Nephron (organoid): ENCODE measurements at regions not wholly inside any gene's neighbourhood (a gene's known extent, or its start where the extent isn't known, plus 50 kb on each side); places are given as distances from the start of the nearest gene placed in this dataset.

Experiments used
- H3K27ac Mint-ChIP-seq, 3 experiments: 2 replicates each; pipeline ENCODE4 v1.8.0; 2020; ENCODE audit warnings: mixed read lengths in 3 of 3, mild to moderate bottlenecking in 2 of 3, moderate library complexity in 1 of 3
- H3K27me3 Mint-ChIP-seq: 2 replicates; pipeline ENCODE4 v1.8.0; 2021; ENCODE audit warnings: low read depth, mild to moderate bottlenecking, moderate library complexity, mixed read lengths
- H3K36me3 Mint-ChIP-seq: 2 replicates; pipeline ENCODE4 v1.8.0; 2020; ENCODE audit warnings: low read depth, mixed read lengths
- H3K4me1 Mint-ChIP-seq: 2 replicates; pipeline ENCODE4 v1.8.0; 2020; ENCODE audit warnings: mixed read lengths
- H3K4me3 Mint-ChIP-seq, 3 experiments: 2 replicates each; pipeline ENCODE4 v1.8.0; 2020; ENCODE audit warnings: mild to moderate bottlenecking in 3 of 3, mixed read lengths in 3 of 3, moderate library complexity in 2 of 3
- H3K9me3 Mint-ChIP-seq: 2 replicates; pipeline ENCODE4 v1.8.0; 2020; ENCODE audit warnings: mixed read lengths
- TF ChIP-seq, protein P1 (sequence below), 3 experiments: fragments of 200-600 bp; sonication (generic); IDR thresholded peaks; one replicate each; pipeline ENCODE4 v1.5.0; 2021; ENCODE audit warnings: antibody characterized with exemption in 3 of 3; ENCODE audit not compliant: unreplicated experiment in 3 of 3

DNA sequence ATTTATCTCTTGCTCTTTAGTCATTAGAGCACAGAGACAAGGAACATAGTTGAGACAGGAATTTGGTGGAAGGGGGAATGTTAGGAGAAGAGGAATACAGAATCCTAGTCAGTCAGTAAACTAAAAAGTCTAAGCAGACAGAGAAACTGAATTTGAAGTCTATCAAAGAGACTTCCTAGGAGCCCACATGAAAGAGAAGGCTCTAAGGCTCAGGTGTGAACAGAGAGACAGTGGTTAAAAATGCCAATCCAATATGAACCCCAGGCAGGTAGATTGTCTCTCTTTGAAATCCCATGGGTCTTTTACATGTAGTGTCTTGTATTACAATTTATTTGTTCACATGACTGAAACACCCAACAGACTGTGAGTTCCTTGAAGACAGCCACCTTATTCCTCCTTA, 77.8 kb upstream of the NFKB1 start:
- Mint-ChIP-seq H3K27ac (no peak overlapping the region), H3K27me3 (no peaks in the 10 kb centered on the region), H3K36me3 (no peaks in the 10 kb centered on the region), H3K9me3 (peaks cover 12% of the 10 kb centered on the region), H3K4me1 (no peaks in the 10 kb centered on the region), H3K4me3 (no peak overlapping the region)
- TF ChIP-seq, protein P1, sequence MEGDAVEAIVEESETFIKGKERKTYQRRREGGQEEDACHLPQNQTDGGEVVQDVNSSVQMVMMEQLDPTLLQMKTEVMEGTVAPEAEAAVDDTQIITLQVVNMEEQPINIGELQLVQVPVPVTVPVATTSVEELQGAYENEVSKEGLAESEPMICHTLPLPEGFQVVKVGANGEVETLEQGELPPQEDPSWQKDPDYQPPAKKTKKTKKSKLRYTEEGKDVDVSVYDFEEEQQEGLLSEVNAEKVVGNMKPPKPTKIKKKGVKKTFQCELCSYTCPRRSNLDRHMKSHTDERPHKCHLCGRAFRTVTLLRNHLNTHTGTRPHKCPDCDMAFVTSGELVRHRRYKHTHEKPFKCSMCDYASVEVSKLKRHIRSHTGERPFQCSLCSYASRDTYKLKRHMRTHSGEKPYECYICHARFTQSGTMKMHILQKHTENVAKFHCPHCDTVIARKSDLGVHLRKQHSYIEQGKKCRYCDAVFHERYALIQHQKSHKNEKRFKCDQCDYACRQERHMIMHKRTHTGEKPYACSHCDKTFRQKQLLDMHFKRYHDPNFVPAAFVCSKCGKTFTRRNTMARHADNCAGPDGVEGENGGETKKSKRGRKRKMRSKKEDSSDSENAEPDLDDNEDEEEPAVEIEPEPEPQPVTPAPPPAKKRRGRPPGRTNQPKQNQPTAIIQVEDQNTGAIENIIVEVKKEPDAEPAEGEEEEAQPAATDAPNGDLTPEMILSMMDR (IDR thresholded peaks at IDR 0.05; ENCODE audit: unreplicated experiment in 3 of 3), result no peak

DNA sequence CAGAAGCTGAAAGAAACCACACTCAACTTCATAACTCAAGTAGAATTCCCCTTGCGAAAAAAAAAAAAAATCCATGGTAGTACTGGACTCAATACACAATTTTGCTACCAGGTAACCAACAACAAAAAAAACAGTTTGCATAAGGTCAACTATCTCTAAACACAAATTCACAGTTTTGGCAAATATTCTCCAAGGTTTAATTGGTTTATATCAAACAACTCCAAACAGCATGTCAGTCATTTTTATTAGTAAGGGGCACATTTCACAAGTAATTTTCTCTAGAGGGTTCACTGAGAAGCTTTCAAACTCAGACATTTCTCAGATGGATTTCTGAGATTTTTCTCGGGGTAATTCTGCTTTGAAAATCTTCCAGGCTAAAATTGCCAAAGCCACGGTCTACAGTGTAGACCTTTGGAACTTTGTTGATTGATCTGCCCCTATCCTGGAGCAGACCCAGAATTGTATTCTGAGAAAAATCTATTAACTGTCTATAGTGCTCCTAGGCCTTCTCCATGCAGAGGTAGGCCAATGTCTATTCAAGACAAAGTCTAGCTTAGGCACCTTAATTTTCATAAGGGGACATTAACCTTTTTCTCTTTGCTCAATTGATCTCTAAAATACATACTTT, 73.7 kb upstream of the NFKB1 start:
- Mint-ChIP-seq H3K4me3 (no peak overlapping the region), H3K27me3 (peaks cover 3% of the 10 kb centered on the region), H3K36me3 (no peaks in the 10 kb centered on the region), H3K4me1 (no peaks in the 10 kb centered on the region), H3K27ac (no peak overlapping the region), H3K9me3 (peaks cover 6% of the 10 kb centered on the region)
- TF ChIP-seq, protein P1 (IDR thresholded peaks at IDR 0.05; ENCODE audit: unreplicated experiment in 3 of 3), result no peak

DNA sequence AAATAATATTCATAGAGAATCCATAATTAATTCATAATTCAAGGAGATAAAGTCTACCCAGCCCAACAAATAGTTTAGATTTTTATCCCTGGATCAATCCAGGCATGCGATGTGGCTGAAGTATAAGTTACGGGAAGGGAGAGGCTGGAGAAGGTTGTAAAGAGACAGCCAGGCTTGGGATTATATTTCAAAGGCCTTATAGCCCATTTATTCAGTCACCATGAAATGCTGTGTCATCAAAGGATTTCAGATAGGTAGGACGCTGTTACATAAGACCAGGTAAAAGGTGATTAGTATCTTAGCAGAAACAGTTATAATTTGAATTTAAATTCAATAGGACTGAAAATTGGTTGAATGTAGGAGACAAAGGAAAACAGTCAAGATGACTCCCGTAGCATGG, 73.0 kb upstream of the NFKB1 start:
- Mint-ChIP-seq H3K4me3 (peak overlapping the region in 1 of 3 experiments; percentile 22), H3K4me1 (no peaks in the 10 kb centered on the region), H3K27ac (no peak overlapping the region), H3K27me3 (peaks cover 3% of the 10 kb centered on the region), H3K9me3 (peaks cover 3% of the 10 kb centered on the region), H3K36me3 (peaks cover under 1% of the 10 kb centered on the region)
- TF ChIP-seq, protein P1 (IDR thresholded peaks at IDR 0.05; ENCODE audit: unreplicated experiment in 3 of 3), result no peak

DNA sequence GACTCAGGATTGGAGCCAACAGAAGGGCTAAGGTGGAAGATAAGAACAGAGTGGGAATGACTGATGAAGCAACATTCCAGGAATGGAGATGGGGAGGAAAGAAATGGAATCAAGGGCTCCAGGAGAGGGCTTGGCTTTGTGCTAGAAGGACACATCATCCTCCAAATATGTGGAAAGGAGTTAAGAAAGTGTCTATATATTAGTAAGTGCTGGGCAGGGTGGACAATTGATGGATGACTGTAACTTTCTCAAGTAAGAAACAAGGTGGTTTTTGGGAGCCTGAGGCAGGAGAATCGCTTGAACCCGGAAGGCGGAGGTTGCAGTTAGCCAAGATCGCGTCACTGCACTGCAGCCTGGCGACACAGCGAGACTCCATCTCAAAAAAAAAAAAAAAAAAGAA, 71.6 kb upstream of the NFKB1 start:
- no peaks in the 10 kb centered on the region for H3K4me1 Mint-ChIP-seq
- TF ChIP-seq, protein P1 (IDR thresholded peaks at IDR 0.05; ENCODE audit: unreplicated experiment in 3 of 3), result no peak
- no peak overlapping the region for H3K27ac Mint-ChIP-seq
- peaks cover 3% of the 10 kb centered on the region for H3K27me3 Mint-ChIP-seq
- H3K36me3 Mint-ChIP-seq, result peaks cover 7% of the 10 kb centered on the region
- peak overlapping the region; percentile 56 to 71 (median 66) for H3K4me3 Mint-ChIP-seq
- H3K9me3 Mint-ChIP-seq, result peaks cover 10% of the 10 kb centered on the region

DNA sequence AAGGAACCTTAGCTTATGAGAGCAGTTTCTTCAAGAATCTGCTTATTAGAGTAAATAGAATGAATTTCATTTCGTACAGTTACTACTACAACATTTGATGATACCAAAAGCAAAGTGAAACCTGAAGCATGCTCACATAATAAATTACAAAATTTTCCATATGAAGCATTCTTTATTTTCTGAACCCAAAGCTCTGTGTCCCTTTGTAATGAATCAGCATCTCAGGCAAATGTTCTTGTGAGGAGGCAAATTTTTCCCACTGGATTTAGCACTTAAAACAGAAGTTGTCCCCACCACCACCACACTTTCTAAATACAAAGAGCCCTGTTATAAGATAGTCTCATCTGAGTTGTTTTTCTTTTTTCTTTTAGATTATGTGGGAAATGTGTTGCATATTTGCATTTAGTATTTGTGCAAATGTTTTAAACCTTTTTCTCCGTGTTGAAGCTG, 70.7 kb upstream of the NFKB1 start:
- Mint-ChIP-seq H3K4me1 (no peaks in the 10 kb centered on the region), H3K4me3 (peak overlapping the region; percentile 90 to 96 (median 95)), H3K27me3 (peaks cover 3% of the 10 kb centered on the region), H3K36me3 (peaks cover 9% of the 10 kb centered on the region), H3K9me3 (peaks cover 14% of the 10 kb centered on the region), H3K27ac (peak overlapping the region; percentile 82 to 88 (median 82))
- TF ChIP-seq, protein P1 (IDR thresholded peaks at IDR 0.05; ENCODE audit: unreplicated experiment in 3 of 3), result no peak

DNA sequence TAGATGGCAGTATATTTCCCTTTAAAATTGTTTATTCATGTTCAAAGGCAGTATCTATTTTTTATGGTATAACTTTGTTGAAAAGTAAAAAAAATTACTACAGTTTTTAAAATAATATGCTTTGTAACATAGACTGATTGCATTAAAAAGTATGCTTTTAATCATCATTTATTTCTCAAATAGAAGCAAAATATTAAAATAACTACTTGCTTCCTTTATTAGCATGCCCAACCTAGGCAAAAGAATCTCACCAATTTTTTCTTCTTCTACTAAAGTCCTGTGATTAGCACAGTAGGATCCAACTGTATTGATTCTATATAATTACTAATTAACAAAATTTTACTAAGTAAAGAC, 69.6 kb upstream of the NFKB1 start:
- TF ChIP-seq, protein P1 (IDR thresholded peaks at IDR 0.05; ENCODE audit: unreplicated experiment in 3 of 3), result peak in 2 of 3 experiments; percentile 6
- H3K4me3 Mint-ChIP-seq, result peak overlapping the region; percentile 90 to 96 (median 95)
- H3K9me3 Mint-ChIP-seq, result peaks cover 18% of the 10 kb centered on the region
- H3K4me1 Mint-ChIP-seq, result no peaks in the 10 kb centered on the region
- peak overlapping the region in 2 of 3 experiments; percentile 82 to 88 for H3K27ac Mint-ChIP-seq
- peaks cover 3% of the 10 kb centered on the region for H3K27me3 Mint-ChIP-seq
- H3K36me3 Mint-ChIP-seq, result peaks cover 9% of the 10 kb centered on the region
